Vagina (tissue), 2 donors: ENCODE measurements at regions not wholly inside any gene's neighbourhood (a gene's known extent, or its start where the extent isn't known, plus 50 kb on each side); places are given as distances from the start of the nearest gene placed in this dataset.

ENCODE experiments used
- DNase-seq, 2 donors: peaks; one replicate each; pipeline ENCODE4 v3.0.0-alpha.2; 2017; ENCODE audit errors: extremely low spot score in 2 of 2
- H3K27ac ChIP-seq: fragments of 200-600 bp; sonication (generic); one replicate; pipeline ENCODE4 v1.5.1; 2019
- H3K27me3 ChIP-seq: fragments of 200-600 bp; sonication (generic); one replicate; pipeline ENCODE4 v1.5.1; 2019
- H3K36me3 ChIP-seq, 2 donors: fragments of 200-600 bp; sonication (generic); one replicate each; pipeline ENCODE4 v1.5.1; 2017 to 2019
- H3K4me1 ChIP-seq: fragments of 200-600 bp; sonication (generic); one replicate; pipeline ENCODE4 v1.5.1; 2019
- H3K4me3 ChIP-seq, 2 donors: fragments of 200-600 bp; sonication (generic); 1 replicate in 1 of 2; 2 replicates in 1 of 2; pipeline ENCODE4 v1.5.1; 2016 to 2019
- H3K9me3 ChIP-seq: fragments of 200-600 bp; sonication (generic); one replicate; pipeline ENCODE4 v1.5.1; 2019
- CTCF ChIP-seq, 3 experiments: fragments of 450-650 bp in 2 of 3; fragments of 200-600 bp in 1 of 3; sonication (generic) in 1 of 3; IDR thresholded peaks; one replicate each; pipeline ENCODE4 v1.5.1; 2017 to 2019; ENCODE audit warnings: antibody characterized with exemption in 3 of 3, mild to moderate bottlenecking in 2 of 3, moderate library complexity in 2 of 3
- POLR2A ChIP-seq, 2 donors: fragments of 450-650 bp; IDR thresholded peaks; one replicate each; pipeline ENCODE4 v1.6.1; 2017; ENCODE audit warnings: antibody characterized with exemption in 2 of 2, mild to moderate bottlenecking in 2 of 2, moderate library complexity in 2 of 2
- POLR2AphosphoS5 ChIP-seq, 2 donors: sonication (generic); formaldehyde crosslinking; IDR thresholded peaks; one replicate each; pipeline ENCODE4 v1.9.0; 2017; ENCODE audit warnings: antibody characterized with exemption in 2 of 2, mild to moderate bottlenecking in 2 of 2, low read depth in 1 of 2; ENCODE audit not compliant: insufficient read depth in 1 of 2
- intact Hi-C: fragments of 100-400 bp; cut with DNase I; formaldehyde crosslinking; loops from one replicate; pipeline ENCODE4 v1.15.1; 2023

GRCh38 chr13:72650051-72650700 lies 77.3 kb downstream of the MZT1 start:
- DNase-seq, result no peak
- intact Hi-C loops, result no loop called here
- TF ChIP-seq POLR2AphosphoS5 (IDR thresholded peaks at IDR 0.05; ENCODE audit: insufficient read depth in 1 of 2, low read depth in 1 of 2) (no peak), CTCF (IDR thresholded peaks at IDR 0.05) (no peak), POLR2A (IDR thresholded peaks at IDR 0.05) (no peak)
- no peaks in the 10 kb centered on the region for H3K27me3 ChIP-seq
- H3K9me3 ChIP-seq, result no peaks in the 10 kb centered on the region
- H3K4me3 ChIP-seq, result no peak overlapping the region
- H3K27ac ChIP-seq, result no peak overlapping the region
- no peaks in the 10 kb centered on the region for H3K4me1 ChIP-seq
- H3K36me3 ChIP-seq, result no peaks in the 10 kb centered on the region

GRCh38 chr13:72648513-72649065 lies 78.8 kb downstream of the MZT1 start:
- H3K27me3 ChIP-seq, result no peaks in the 10 kb centered on the region
- no peaks in the 10 kb centered on the region for H3K36me3 ChIP-seq
- no peaks in the 10 kb centered on the region for H3K4me1 ChIP-seq
- H3K4me3 ChIP-seq, result no peak overlapping the region
- no peak for DNase-seq
- no peak for TF ChIP-seq CTCF (IDR thresholded peaks at IDR 0.05)
- no peak for TF ChIP-seq POLR2AphosphoS5 (IDR thresholded peaks at IDR 0.05; ENCODE audit: insufficient read depth in 1 of 2, low read depth in 1 of 2)
- no peak for TF ChIP-seq POLR2A (IDR thresholded peaks at IDR 0.05)
- intact Hi-C loops, result no loop called here
- no peak overlapping the region for H3K27ac ChIP-seq
- H3K9me3 ChIP-seq, result no peaks in the 10 kb centered on the region

GRCh38 chr13:72647422-72647821 lies 80.0 kb downstream of the MZT1 start:
- no peaks in the 10 kb centered on the region for H3K9me3 ChIP-seq
- no peak overlapping the region for H3K4me3 ChIP-seq
- H3K27me3 ChIP-seq, result no peaks in the 10 kb centered on the region
- intact Hi-C loops, result no loop called here
- no peak overlapping the region for H3K27ac ChIP-seq
- no peak for TF ChIP-seq POLR2AphosphoS5 (IDR thresholded peaks at IDR 0.05; ENCODE audit: insufficient read depth in 1 of 2, low read depth in 1 of 2)
- TF ChIP-seq CTCF (IDR thresholded peaks at IDR 0.05), result no peak
- no peak for TF ChIP-seq POLR2A (IDR thresholded peaks at IDR 0.05)
- no peaks in the 10 kb centered on the region for H3K4me1 ChIP-seq
- no peaks in the 10 kb centered on the region for H3K36me3 ChIP-seq
- DNase-seq, result no peak

- TF ChIP-seq POLR2A (IDR thresholded peaks at IDR 0.05), result no peak
- no peak for TF ChIP-seq CTCF (IDR thresholded peaks at IDR 0.05)
- TF ChIP-seq POLR2AphosphoS5 (IDR thresholded peaks at IDR 0.05; ENCODE audit: insufficient read depth in 1 of 2, low read depth in 1 of 2), result no peak
- Histone ChIP-seq H3K9me3 (no peaks in the 10 kb centered on the region), H3K4me3 (no peak overlapping the region), H3K27me3 (no peaks in the 10 kb centered on the region), H3K4me1 (no peaks in the 10 kb centered on the region), H3K27ac (no peak overlapping the region), H3K36me3 (no peaks in the 10 kb centered on the region)
- intact Hi-C loops, result no loop called here
- no peak for DNase-seq
These were observed 81.9 kb downstream of the MZT1 start for GRCh38 chr13:72645521-72645920.

- no peak overlapping the region for H3K4me3 ChIP-seq
- no peaks in the 10 kb centered on the region for H3K36me3 ChIP-seq
- H3K27me3 ChIP-seq, result no peaks in the 10 kb centered on the region
- H3K4me1 ChIP-seq, result no peaks in the 10 kb centered on the region
- intact Hi-C loops, result no loop called here
- H3K27ac ChIP-seq, result no peak overlapping the region
- TF ChIP-seq POLR2AphosphoS5 (IDR thresholded peaks at IDR 0.05; ENCODE audit: insufficient read depth in 1 of 2, low read depth in 1 of 2) (no peak), CTCF (IDR thresholded peaks at IDR 0.05) (peak in 1 of 3 experiments; percentile 17)
- H3K9me3 ChIP-seq, result no peaks in the 10 kb centered on the region
- DNase-seq, result no peak
These were observed 84.0 kb downstream of the MZT1 start for GRCh38 chr13:72643311-72643989.
